GM19240 (cell line): ENCODE measurements at regions not wholly inside any gene's neighbourhood (a gene's known extent, or its start where the extent isn't known, plus 50 kb on each side); places are given as distances from the start of the nearest gene placed in this dataset.

Experiments used
- DNase-seq: peaks from one replicate; pipeline ENCODE4 v3.0.0; 2011; ENCODE audit warnings: low spot score; ENCODE audit not compliant: insufficient read length

DNA sequence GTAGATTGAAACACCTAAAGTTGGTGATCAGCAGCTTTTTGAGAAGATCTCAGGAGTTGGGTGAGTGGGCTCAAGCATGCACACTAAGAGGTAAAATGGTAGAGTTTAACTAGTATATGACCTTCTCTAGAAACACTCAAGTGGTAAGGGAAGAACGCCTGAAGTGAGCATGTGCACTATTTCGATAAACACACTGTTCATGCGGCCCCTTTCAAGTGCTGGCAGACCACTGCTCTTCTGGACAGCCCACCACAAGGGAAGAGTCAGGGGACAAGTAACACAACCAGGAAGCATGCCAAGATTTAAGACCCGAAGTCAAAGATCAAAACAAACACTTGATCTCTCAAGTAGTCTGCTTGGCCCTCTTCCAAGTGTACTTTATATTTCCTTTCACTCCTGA lies 519.5 kb upstream of the ZWINT start:
- no peak for DNase-seq

- DNase-seq = no peak
Observed at GRCh38 chr10:56874950-56875349, 513.9 kb upstream of the ZWINT start.

- no peak for DNase-seq
Observed at GRCh38 chr10:56871160-56871668, 510.2 kb upstream of the ZWINT start.

- DNase-seq = no peak
Observed at GRCh38 chr10:56867236-56867635, 506.2 kb upstream of the ZWINT start.

GRCh38 chr10:56856569-56856968 lies 495.5 kb upstream of the ZWINT start:
- DNase-seq = no peak

- no peak for DNase-seq
Observed at GRCh38 chr10:56844978-56845529, 484.0 kb upstream of the ZWINT start.

GRCh38 chr10:56836659-56837058 lies 475.6 kb upstream of the ZWINT start:
- no peak for DNase-seq

DNA sequence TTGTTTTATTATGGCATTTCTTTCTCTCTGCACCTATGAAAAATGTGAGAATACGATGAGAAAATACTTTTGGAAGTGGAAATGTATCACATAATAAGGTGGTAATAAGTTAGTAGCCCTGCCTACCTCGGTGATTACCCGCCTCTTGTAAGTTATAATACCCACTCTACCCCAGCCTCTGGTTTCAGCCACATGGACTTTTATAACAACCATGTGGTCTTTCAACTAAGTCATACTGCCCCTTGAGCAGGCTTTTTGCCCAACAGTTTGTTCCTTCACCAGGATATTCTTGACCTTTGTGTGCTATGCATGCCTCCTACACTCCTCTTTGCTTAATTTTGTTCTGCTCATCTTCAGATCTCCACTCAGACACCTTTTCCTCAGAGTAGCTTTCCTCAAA lies 470.6 kb upstream of the ZWINT start:
- DNase-seq = no peak

DNA sequence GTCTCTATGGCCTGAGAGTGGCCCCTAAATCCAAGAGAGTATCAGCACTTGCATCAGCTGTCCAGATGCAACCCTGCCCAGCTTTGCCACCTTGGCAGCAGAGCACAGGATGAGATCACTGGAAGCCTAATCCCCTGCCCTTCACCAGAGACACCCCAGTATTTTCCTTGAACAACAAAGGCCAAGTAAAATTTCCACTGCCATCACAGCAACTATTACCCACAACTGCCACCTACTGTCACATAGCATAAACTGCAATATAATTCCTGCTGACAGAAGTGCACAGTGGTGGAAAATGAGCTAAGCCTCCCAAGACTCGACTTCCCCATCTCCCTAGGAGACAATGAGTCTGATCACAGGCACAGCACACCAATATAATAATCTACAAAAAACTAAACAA lies 462.8 kb upstream of the ZWINT start:
- no peak for DNase-seq

DNA sequence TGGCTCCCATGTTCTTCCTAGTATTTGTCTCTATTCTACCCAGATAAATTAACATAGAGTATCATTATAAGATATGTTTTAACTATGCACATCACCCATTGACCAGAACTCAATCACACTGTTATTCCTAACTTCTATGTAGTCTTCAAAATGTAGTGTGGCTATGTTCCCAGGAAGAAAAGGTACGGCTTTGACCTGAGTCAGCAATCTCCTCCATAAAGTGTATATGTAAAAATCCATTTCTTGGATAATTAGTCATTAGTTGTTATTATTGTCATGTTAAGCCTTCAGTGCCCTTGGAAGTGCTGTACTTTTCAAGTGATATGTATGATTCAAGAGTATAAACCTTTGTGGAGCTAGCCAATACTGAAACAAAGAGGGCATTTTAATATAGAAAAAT lies 444.0 kb upstream of the ZWINT start:
- no peak for DNase-seq

DNA sequence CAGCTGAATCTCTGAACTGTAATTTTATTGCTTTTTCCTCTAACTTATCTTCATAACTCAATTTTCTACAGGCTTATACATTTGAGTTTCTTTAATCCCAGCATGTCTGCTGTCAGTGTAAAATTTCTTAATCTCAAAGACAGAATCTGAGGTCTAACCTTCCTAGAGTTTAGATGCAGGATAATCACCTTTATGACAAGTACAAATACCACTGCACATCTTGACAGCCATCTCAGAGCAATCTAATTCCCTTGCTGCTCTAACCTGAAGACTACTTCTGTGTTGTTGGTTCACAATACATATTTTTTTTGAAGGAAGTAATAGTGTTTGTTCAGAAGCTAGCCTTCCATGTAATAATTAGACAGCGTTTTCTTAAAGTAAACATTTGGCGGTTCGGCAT lies 424.2 kb upstream of the ZWINT start:
- no peak for DNase-seq

- DNase-seq = no peak
Observed at GRCh38 chr10:56782503-56782902, 421.4 kb upstream of the ZWINT start.

- DNase-seq = no peak
Observed at GRCh38 chr10:56771343-56771742, 410.3 kb upstream of the ZWINT start.

- no peak for DNase-seq
Observed at GRCh38 chr10:56763090-56763489, 402.0 kb upstream of the ZWINT start.

DNA sequence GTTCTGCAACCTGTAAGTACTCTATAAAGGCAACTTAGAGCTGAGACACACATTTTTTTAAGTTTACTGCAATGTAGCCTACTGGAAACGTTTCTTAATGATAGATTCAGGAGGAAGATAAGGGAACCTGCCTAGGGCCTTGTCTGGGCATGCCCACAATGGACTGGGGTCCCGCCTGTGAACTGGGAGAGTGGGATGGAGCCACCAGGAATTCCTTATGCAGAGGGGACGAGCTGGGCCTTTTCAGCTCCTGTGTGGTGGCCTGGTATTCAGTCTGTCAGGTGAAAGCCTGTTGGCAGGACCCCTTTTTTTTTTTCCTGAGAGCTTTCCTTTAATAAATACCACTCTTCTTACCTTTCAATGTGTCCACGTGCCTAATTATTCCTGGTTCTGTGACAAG lies 384.4 kb upstream of the ZWINT start:
- DNase-seq = no peak

DNA sequence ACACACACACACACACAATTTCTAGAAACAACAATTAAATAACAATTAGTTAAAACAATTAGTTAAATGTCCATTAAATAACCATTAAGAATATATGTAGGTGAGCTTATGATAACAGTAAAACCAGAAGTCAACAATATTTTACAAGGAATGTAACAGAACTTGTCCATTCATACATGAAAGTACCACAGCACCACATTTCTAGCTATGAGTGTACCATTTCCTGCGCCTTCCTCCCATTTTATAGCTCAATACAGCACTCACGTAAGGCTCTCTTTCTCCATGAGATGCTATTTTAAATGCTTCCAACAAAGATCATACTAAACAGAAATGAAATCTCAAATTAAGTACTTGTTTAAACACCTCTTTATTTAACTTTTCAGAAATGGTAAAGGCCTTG lies 367.3 kb upstream of the ZWINT start:
- DNase-seq = no peak

- DNase-seq = no peak
Observed at GRCh38 chr10:56722912-56723311, 361.9 kb upstream of the ZWINT start.

DNA sequence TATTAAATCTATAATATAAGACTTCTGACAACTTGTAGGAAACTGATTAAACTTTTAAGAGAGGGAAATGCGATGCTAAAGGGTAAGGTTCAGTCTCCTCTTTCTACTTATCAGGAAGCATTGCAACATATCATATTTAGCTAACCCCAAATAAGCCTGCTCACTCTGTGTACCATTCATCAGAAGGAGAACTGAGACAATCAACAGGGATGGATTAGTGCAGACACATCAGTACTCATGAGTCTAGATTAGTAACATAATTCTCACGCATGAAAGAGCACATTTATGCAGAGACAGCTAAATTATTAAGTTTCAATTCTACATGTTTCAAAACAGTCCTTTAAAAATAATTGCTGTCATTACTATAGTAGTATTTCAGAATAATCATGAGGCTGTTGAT lies 354.2 kb upstream of the ZWINT start:
- no peak for DNase-seq

DNA sequence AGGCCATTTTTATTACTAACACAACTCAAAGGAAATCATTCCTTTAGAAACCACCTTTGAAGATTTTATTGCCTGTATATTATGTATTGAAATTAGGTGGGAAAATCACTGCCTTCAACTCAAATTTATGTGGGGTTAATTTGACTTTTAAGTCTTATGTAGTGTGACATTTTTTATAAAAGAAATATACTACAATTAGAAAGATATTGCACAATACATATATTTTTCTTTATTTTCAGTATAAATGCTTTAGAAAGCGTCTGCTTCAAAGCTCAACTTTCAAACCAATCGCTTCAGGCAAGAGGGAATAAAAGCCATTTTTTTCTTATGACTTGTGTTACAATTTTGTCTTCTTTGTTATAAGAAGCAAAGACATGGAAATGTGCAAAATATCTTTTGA lies 337.4 kb upstream of the ZWINT start:
- DNase-seq = no peak

- no peak for DNase-seq
Observed at GRCh38 chr10:56679578-56679977, 318.5 kb upstream of the ZWINT start.

DNA sequence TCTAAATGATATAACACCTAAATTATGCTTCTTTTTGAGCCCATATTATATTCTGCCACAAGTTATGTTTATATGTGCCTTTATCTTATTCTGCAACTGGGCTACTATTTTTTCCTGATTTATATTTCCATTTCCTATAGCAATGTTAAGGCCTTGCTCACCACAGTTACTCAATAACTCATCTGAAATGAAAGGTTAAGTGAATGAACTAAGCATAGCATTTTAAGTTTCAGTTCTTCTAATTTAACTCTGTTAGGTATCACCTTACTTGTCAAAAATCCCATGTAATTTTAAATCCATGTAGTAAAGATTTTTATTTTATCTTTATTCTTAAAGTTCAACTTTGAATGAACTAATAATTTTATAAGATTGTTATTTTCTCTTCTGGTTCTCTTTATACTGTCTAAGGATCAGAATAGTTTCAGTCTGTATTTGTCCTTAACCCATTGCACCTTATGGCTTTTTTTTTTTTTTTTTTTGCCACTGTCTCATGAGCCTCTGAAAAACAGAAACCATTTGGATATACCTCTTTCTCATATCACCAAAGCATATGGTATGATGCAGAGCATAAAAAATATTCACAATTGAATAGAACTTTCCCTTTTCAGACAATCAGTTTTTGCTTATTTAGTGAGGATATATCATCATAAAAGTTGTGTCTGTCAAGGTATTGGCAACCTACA lies 301.8 kb upstream of the ZWINT start:
- DNase-seq = no peak

GRCh38 chr10:56653289-56653688 lies 292.2 kb upstream of the ZWINT start:
- no peak for DNase-seq

DNA sequence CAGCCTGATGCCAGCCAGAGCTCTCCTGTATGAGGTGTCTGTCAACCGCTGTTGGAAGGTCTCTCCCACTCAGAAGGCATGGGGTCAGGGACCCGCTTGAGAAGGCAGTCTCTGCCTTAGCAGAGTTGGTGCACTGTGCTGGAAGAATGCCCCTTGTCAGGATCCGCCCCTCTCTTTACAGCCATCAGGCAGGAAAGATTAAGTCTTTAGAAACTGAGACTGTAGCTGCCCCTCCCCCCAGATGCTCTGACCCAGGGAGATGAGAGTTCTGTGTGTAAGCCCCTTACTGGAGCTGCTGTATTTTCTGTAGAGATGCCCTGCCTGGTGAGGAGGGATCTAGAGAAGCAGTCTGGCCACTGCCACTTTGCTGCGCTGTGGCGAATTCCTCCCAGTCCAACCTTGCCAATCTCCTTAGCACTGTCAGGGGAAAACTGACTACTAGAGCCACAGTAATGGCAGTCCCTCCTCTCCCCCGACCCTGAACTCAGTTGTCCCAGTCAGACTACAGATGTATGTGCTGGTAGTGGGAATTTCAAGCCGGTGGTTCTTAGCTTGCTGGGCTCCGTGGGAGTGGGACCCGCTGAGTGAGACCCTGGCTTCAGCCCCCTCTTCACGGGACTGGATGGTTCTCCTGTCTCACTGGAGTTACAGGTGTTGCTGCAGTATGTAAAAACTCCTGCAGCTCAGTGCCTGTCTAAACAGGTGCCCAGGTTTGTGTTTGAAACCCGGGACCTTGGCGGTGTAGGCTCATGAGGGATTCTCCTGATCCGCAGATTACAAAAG lies 285.5 kb upstream of the ZWINT start:
- no peak for DNase-seq
